Mammary epithelial cell (primary cell): ENCODE measurements at regions not wholly inside any gene's neighbourhood (a gene's known extent, or its start where the extent isn't known, plus 50 kb on each side); places are given as distances from the start of the nearest gene placed in this dataset.

Source experiments
- EZH2 ChIP-seq: IDR thresholded peaks from 2 replicates; pipeline ENCODE4 v1.6.1; 2012; ENCODE audit warnings: low read length, inconsistent platforms, borderline replicate concordance
- TF ChIP-seq, protein P1 (sequence below), 2 donors: IDR thresholded peaks in 1 of 2; conservative IDR thresholded peaks in 1 of 2; 2 replicates each; pipeline ENCODE4 v1.5.1; 2011 to 2012; ENCODE audit warnings: inconsistent platforms in 2 of 2, low read length in 2 of 2, mild to moderate bottlenecking in 2 of 2, control low read depth in 1 of 2, low read depth in 1 of 2; ENCODE audit not compliant: insufficient read depth in 1 of 2; ENCODE audit errors: extremely low read depth in 1 of 2

DNA sequence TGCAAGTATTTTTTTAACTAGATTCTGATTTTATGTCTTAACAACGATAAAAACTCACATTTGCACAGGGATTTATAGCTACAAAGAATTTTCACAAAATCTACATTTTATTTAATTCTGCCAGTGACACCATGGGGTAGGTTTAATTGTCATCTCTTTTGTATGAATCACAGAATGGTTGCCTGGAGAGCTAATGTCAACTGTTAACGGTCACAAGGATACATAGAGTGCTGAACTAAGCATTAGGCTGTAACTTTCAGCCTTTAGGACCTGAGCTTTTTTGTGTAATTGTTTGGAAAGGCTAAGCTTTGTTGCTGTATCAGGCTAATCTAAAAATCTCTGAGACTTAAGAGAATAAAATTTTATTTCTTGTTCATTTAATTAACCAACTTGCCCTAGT lies 465.3 kb upstream of the TBX3 start:
- TF ChIP-seq, protein P1, sequence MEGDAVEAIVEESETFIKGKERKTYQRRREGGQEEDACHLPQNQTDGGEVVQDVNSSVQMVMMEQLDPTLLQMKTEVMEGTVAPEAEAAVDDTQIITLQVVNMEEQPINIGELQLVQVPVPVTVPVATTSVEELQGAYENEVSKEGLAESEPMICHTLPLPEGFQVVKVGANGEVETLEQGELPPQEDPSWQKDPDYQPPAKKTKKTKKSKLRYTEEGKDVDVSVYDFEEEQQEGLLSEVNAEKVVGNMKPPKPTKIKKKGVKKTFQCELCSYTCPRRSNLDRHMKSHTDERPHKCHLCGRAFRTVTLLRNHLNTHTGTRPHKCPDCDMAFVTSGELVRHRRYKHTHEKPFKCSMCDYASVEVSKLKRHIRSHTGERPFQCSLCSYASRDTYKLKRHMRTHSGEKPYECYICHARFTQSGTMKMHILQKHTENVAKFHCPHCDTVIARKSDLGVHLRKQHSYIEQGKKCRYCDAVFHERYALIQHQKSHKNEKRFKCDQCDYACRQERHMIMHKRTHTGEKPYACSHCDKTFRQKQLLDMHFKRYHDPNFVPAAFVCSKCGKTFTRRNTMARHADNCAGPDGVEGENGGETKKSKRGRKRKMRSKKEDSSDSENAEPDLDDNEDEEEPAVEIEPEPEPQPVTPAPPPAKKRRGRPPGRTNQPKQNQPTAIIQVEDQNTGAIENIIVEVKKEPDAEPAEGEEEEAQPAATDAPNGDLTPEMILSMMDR (conservative IDR thresholded peaks at IDR 0.05 in 1 of 2, IDR thresholded peaks at IDR 0.05 in 1 of 2; ENCODE audit: extremely low read depth in 1 of 2, insufficient read depth in 1 of 2, low read depth in 1 of 2, low read length in 2 of 2), result no peak
- TF ChIP-seq EZH2, result no peak
